Duodenal mucosa (tissue), 2 donors: ENCODE measurements at regions not wholly inside any gene's neighbourhood (a gene's known extent, or its start where the extent isn't known, plus 50 kb on each side); places are given as distances from the start of the nearest gene placed in this dataset.
"Not testable (repeated sequence)": the region's sequence is repeated elsewhere in the genome, so short reads cannot be mapped to it uniquely, and the experiment has no call there.

Experiments used
- H3K27ac ChIP-seq: one replicate; pipeline ENCODE4 v1.7.0; 2013; ENCODE audit warnings: low read depth, low read length
- H3K27me3 ChIP-seq, 2 donors: one replicate each; pipeline ENCODE4 v1.7.0; 2013; ENCODE audit warnings: low read length in 2 of 2, control low read depth in 1 of 2; ENCODE audit not compliant: insufficient read depth in 2 of 2, control insufficient read depth in 1 of 2
- H3K36me3 ChIP-seq, 2 donors: one replicate each; pipeline ENCODE4 v1.7.0; 2013; ENCODE audit warnings: low read length in 2 of 2, control low read depth in 1 of 2; ENCODE audit not compliant: insufficient read depth in 2 of 2, control insufficient read depth in 1 of 2
- H3K4me1 ChIP-seq, 2 donors: one replicate each; pipeline ENCODE4 v1.7.0; 2013; ENCODE audit warnings: low read length in 2 of 2, control low read depth in 1 of 2; ENCODE audit not compliant: insufficient read depth in 2 of 2, control insufficient read depth in 1 of 2
- H3K4me3 ChIP-seq, 2 donors: one replicate each; pipeline ENCODE4 v1.7.0; 2013; ENCODE audit warnings: low read length in 2 of 2, low read depth in 1 of 2
- H3K9ac ChIP-seq, 2 donors: one replicate each; pipeline ENCODE4 v1.7.0; 2013; ENCODE audit warnings: low read length in 2 of 2, low read depth in 1 of 2
- H3K9me3 ChIP-seq, 2 donors: one replicate each; pipeline ENCODE4 v1.7.0; 2013; ENCODE audit warnings: low read length in 2 of 2, control low read depth in 1 of 2; ENCODE audit not compliant: control insufficient read depth in 1 of 2

DNA sequence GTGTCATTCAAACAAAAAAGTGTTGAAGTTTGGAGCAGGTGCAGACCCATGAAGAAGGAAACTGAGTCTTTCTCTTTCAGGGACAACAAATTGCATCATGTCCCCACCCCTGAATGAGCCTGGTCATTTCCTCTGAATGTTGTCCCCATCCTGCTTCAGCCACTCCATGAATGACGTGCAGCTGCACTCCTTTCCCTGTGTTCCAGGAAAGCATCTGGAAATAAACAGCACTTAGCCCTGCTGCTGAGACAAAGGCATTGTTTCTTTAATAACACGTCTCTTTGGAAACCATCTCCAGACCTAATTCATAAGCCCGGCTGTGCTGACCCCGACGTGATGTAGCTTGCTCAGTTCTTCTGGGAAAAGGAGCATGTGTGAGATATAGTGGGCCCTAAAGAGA is 682.3 kb downstream of the BRINP1 start:
- no peak overlapping the region for H3K4me3 ChIP-seq
- no peaks in the 10 kb centered on the region for H3K9me3 ChIP-seq
- H3K9ac ChIP-seq: no peak overlapping the region
- no peak overlapping the region for H3K27ac ChIP-seq
- H3K36me3 ChIP-seq: no peaks in the 10 kb centered on the region
- no peaks in the 10 kb centered on the region for H3K27me3 ChIP-seq
- no peaks in the 10 kb centered on the region for H3K4me1 ChIP-seq

GRCh38 chr9:118689280-118689679 is 680.0 kb downstream of the BRINP1 start:
- H3K27me3 ChIP-seq: no peaks in the 10 kb centered on the region
- H3K4me3 ChIP-seq: no peak overlapping the region
- no peaks in the 10 kb centered on the region for H3K36me3 ChIP-seq

DNA sequence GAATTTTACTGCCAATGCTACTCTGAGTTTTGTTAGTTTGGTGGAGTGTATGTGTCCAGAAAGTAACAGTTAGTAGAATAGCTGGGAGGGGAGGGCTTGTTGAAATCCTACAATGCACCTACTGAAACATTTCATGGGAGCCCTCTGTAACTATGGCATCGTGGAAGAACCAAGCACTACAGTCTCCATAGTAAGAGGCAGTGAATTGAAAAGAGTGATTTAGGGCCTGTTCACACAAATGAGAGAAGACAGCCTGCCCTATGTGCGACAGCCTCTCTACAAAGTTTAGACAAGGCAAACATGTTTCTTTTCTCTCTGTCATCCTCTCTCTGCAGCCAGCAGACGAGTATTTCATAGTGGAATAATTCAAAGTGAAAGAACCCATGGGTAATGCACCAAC is 676.6 kb downstream of the BRINP1 start:
- Histone ChIP-seq H3K27me3 (no peaks in the 10 kb centered on the region), H3K4me1 (no peaks in the 10 kb centered on the region), H3K9me3 (no peaks in the 10 kb centered on the region), H3K27ac (no peak overlapping the region), H3K36me3 (no peaks in the 10 kb centered on the region), H3K9ac (no peak overlapping the region), H3K4me3 (no peak overlapping the region)

More at GRCh38 chr9:118689280-118689679, 680.0 kb downstream of the BRINP1 start:
- H3K27ac ChIP-seq: no peak overlapping the region
- H3K9ac ChIP-seq: no peak overlapping the region
- H3K9me3 ChIP-seq: no peaks in the 10 kb centered on the region
- H3K4me1 ChIP-seq: no peaks in the 10 kb centered on the region

- Histone ChIP-seq H3K27me3 (no peaks in the 10 kb centered on the region), H3K4me1 (no peaks in the 10 kb centered on the region), H3K4me3 (no peak overlapping the region), H3K9ac (no peak overlapping the region), H3K27ac (no peak overlapping the region), H3K9me3 (no peaks in the 10 kb centered on the region), H3K36me3 (no peaks in the 10 kb centered on the region)
Observed at GRCh38 chr9:118693645-118694044, 675.6 kb downstream of the BRINP1 start.

DNA sequence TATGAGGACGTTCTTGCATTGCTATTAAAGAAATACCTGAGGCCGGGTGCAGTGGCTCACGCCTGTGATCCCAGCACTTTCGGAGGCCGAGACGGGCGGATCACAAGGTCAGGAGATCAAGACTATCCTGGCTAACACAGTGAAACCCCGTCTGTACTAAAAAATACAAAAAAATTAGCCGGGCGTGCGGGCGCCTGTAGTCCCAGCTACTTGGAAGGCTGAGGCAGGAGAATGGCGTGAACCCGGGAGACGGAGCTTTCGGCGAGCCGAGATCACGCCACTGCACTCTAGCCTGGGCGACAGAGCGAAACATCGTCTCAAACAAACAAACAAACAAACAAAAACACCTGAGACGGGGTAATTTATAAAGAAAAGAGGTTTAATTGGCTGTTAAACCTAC is 674.0 kb downstream of the BRINP1 start:
- not testable (repeated sequence) for H3K27me3 ChIP-seq, H3K4me1 ChIP-seq, H3K9ac ChIP-seq, H3K27ac ChIP-seq, H3K36me3 ChIP-seq, H3K4me3 ChIP-seq, H3K9me3 ChIP-seq

- no peak overlapping the region for H3K4me3 ChIP-seq
- H3K9me3 ChIP-seq: no peaks in the 10 kb centered on the region
- H3K36me3 ChIP-seq: no peaks in the 10 kb centered on the region
- H3K9ac ChIP-seq: no peak overlapping the region
- H3K4me1 ChIP-seq: no peaks in the 10 kb centered on the region
- H3K27me3 ChIP-seq: no peaks in the 10 kb centered on the region
- no peak overlapping the region for H3K27ac ChIP-seq
Observed at GRCh38 chr9:118701985-118702384, 667.2 kb downstream of the BRINP1 start.

- Histone ChIP-seq H3K4me1 (no peaks in the 10 kb centered on the region), H3K27ac (no peak overlapping the region), H3K9ac (no peak overlapping the region)
Observed at GRCh38 chr9:118711843-118712242, 657.4 kb downstream of the BRINP1 start.

DNA sequence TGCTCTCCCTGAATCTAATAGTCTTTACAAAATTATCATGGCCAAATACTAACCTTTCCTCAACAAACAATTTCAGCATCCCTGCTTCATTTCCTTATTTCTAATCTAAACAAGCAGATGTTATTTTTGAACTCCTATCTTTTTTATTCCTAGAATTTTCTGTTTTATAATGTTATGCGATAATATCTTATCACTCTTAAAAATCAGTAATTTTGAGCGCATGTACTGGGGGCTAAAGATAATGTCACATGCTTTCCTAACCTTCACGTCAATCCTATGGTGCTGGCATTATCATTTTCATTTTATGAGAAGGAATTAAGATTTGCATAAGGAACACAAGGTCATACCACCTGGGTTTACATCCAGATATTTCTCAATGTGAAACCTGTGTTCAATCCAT is 648.0 kb downstream of the BRINP1 start:
- Histone ChIP-seq H3K4me1 (no peaks in the 10 kb centered on the region), H3K9me3 (no peaks in the 10 kb centered on the region), H3K36me3 (no peaks in the 10 kb centered on the region), H3K4me3 (no peak overlapping the region), H3K27me3 (no peaks in the 10 kb centered on the region), H3K9ac (no peak overlapping the region), H3K27ac (no peak overlapping the region)

More at GRCh38 chr9:118711843-118712242, 657.4 kb downstream of the BRINP1 start:
- Histone ChIP-seq H3K9me3 (no peaks in the 10 kb centered on the region), H3K4me3 (no peak overlapping the region), H3K27me3 (no peaks in the 10 kb centered on the region), H3K36me3 (no peaks in the 10 kb centered on the region)

GRCh38 chr9:118721923-118722322 is 647.3 kb downstream of the BRINP1 start:
- no peaks in the 10 kb centered on the region for H3K4me1 ChIP-seq
- H3K27ac ChIP-seq: no peak overlapping the region
- no peaks in the 10 kb centered on the region for H3K36me3 ChIP-seq
- H3K27me3 ChIP-seq: no peaks in the 10 kb centered on the region
- H3K4me3 ChIP-seq: no peak overlapping the region
- H3K9me3 ChIP-seq: no peaks in the 10 kb centered on the region
- no peak overlapping the region for H3K9ac ChIP-seq

DNA sequence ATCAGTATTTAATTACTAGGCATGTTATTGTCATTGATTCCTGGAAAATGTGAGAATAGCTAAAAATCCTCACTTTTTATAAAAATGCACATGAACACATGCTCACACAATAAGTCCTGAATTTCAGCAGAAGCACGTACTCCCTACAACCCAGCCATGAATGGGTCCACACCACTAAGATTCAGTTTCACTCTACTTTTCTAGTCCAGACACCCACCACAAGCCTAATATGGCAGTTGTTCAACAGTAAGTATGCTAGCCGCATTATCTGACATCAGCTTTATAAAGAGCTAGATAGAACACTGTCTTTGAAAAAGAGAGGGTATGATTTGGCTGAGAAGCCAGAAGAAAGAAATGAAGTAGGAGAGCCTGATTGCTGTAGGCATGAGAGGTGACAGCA is 639.3 kb downstream of the BRINP1 start:
- Histone ChIP-seq H3K4me3 (no peak overlapping the region), H3K9ac (no peak overlapping the region), H3K27me3 (no peaks in the 10 kb centered on the region), H3K36me3 (no peaks in the 10 kb centered on the region), H3K27ac (no peak overlapping the region), H3K9me3 (no peaks in the 10 kb centered on the region), H3K4me1 (no peaks in the 10 kb centered on the region)

DNA sequence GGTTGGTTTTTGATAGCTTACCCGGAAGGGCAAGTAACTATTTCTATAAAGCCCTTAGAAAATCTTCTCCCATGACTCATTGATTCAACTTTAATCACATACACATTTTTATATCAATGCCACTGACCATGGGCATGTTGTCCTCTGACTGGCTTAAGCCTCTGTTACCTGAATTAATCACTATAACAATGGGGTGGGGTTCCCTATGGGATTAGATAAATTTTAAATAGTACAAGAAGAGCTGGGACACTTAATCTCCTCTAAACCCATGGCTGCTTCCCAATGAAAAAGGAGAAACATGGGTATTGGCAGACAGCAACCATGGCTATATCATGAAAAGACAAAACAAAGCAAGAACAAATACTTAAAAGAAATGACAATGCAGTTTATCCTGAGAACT is 636.2 kb downstream of the BRINP1 start:
- Histone ChIP-seq H3K27me3 (no peaks in the 10 kb centered on the region), H3K9ac (no peak overlapping the region), H3K36me3 (no peaks in the 10 kb centered on the region), H3K4me3 (no peak overlapping the region), H3K27ac (no peak overlapping the region), H3K4me1 (no peaks in the 10 kb centered on the region), H3K9me3 (peaks cover 3 to 8% of the 10 kb centered on the region in 2 donors)
